Upper lobe of left lung (tissue), 6 donors: ENCODE measurements at regions not wholly inside any gene's neighbourhood (a gene's known extent, or its start where the extent isn't known, plus 50 kb on each side); places are given as distances from the start of the nearest gene placed in this dataset.

Source experiments
- ATAC-seq, 2 donors: fragments of 200-7000 bp; cut with Tn5 transposase; one replicate each; pipeline ENCODE4 v1.9.1; 2022; ENCODE audit warnings: mild to moderate bottlenecking in 2 of 2, moderate library complexity in 2 of 2; ENCODE audit not compliant: low FRiP score in 2 of 2
- DNase-seq, 2 donors: peaks; one replicate each; pipeline ENCODE4 v3.0.0-alpha.2; 2019 to 2020
- H3K27ac ChIP-seq, 4 donors: fragments of 200-600 bp; sonication (generic); one replicate each; pipeline ENCODE4 v1.5.1; 2016 to 2019
- H3K27me3 ChIP-seq, 4 donors: fragments of 200-600 bp; sonication (generic); one replicate each; pipeline ENCODE4 v1.5.1; 2017 to 2019
- H3K36me3 ChIP-seq, 4 donors: fragments of 200-600 bp; sonication (generic); one replicate each; pipeline ENCODE4 v1.5.1; 2016 to 2019
- H3K4me1 ChIP-seq, 4 donors: fragments of 200-600 bp; sonication (generic); one replicate each; pipeline ENCODE4 v1.5.1; 2018 to 2019
- H3K4me3 ChIP-seq, 4 donors: fragments of 200-600 bp; sonication (generic); one replicate each; pipeline ENCODE4 v1.5.1; 2017 to 2019; ENCODE audit warnings: mild to moderate bottlenecking in 2 of 4, moderate library complexity in 1 of 4
- H3K9me3 ChIP-seq, 4 donors: fragments of 200-600 bp; sonication (generic); one replicate each; pipeline ENCODE4 v1.5.1; 2018 to 2019
- CTCF ChIP-seq, 6 experiments: fragments of 450-650 bp in 4 of 6; fragments of 200-600 bp in 2 of 6; sonication (generic) in 2 of 6; IDR thresholded peaks; one replicate each; pipeline ENCODE4 v1.5.1; 2016 to 2019; ENCODE audit warnings: antibody characterized with exemption in 6 of 6
- EP300 ChIP-seq, 4 donors: sonication (generic); formaldehyde crosslinking; IDR thresholded peaks; one replicate each; pipeline ENCODE4 v1.5.1; 2017; ENCODE audit warnings: antibody characterized with exemption in 4 of 4, control low read depth in 2 of 4
- POLR2A ChIP-seq, 4 donors: fragments of 450-650 bp; IDR thresholded peaks; one replicate each; pipeline ENCODE4 v1.5.1; 2016 to 2017; ENCODE audit warnings: antibody characterized with exemption in 4 of 4, mild to moderate bottlenecking in 2 of 4
- POLR2AphosphoS5 ChIP-seq, 2 donors: sonication (generic); formaldehyde crosslinking; IDR thresholded peaks; one replicate each; pipeline ENCODE4 v1.5.1; 2017; ENCODE audit warnings: antibody characterized with exemption in 2 of 2
- WGBS, 2 donors: methylation state at CpG; one replicate each; pipeline ENCODE4 v1.1.5; 2017 to 2018; 5-methylcytosine and 5-hydroxymethylcytosine counted together
- donor health status: DM: no; HTN: no; CAD: no; lungs with moderate emphysema.
- donor health status: DM: no; HTN: yes; CAD: no; lungs with severe emphysema.

- TF ChIP-seq POLR2A (IDR thresholded peaks at IDR 0.05) (no peak), EP300 (IDR thresholded peaks at IDR 0.05) (no peak), CTCF (IDR thresholded peaks at IDR 0.05) (no peak), POLR2AphosphoS5 (IDR thresholded peaks at IDR 0.05) (no peak)
- Histone ChIP-seq H3K4me1 (no peaks in the 10 kb centered on the region), H3K9me3 (no peaks in the 10 kb centered on the region), H3K27ac (no peak overlapping the region), H3K36me3 (no peaks in the 10 kb centered on the region), H3K4me3 (no peak overlapping the region), H3K27me3 (no peaks in the 10 kb centered on the region)
- DNase-seq: no peak
- no peak for ATAC-seq
- 58 to 91% methylated on average over 2 of the region's 2 CpGs for WGBS, 2 donors
Observed at GRCh38 chr3:22685597-22685996, 517.5 kb upstream of the UBE2E2 start.

- no peaks in the 10 kb centered on the region for H3K9me3 ChIP-seq
- TF ChIP-seq POLR2A (IDR thresholded peaks at IDR 0.05): no peak
- no peak for ATAC-seq
- no peak for DNase-seq
- no peaks in the 10 kb centered on the region for H3K4me1 ChIP-seq
- no peaks in the 10 kb centered on the region for H3K36me3 ChIP-seq
- H3K4me3 ChIP-seq: no peak overlapping the region
- no peaks in the 10 kb centered on the region for H3K27me3 ChIP-seq
- H3K27ac ChIP-seq: no peak overlapping the region
- WGBS, 2 donors: 81 to 95% methylated on average over 2 of the region's 2 CpGs
Observed at GRCh38 chr3:22691407-22691806, 511.7 kb upstream of the UBE2E2 start.

GRCh38 chr3:22691856-22692628, 511.1 kb upstream of the UBE2E2 start:
- TF ChIP-seq CTCF (IDR thresholded peaks at IDR 0.05) (no peak), EP300 (IDR thresholded peaks at IDR 0.05) (no peak), POLR2AphosphoS5 (IDR thresholded peaks at IDR 0.05) (no peak)
- H3K4me3 ChIP-seq: no peak overlapping the region
- no peaks in the 10 kb centered on the region for H3K9me3 ChIP-seq
- 66 to 71% methylated on average over 5 of the region's 5 CpGs for WGBS, 2 donors
- no peak overlapping the region for H3K27ac ChIP-seq
- ATAC-seq (no peak), DNase-seq (no peak)
- H3K4me1 ChIP-seq: no peaks in the 10 kb centered on the region
- no peaks in the 10 kb centered on the region for H3K27me3 ChIP-seq
- no peaks in the 10 kb centered on the region for H3K36me3 ChIP-seq

GRCh38 chr3:22700876-22701275, 502.3 kb upstream of the UBE2E2 start:
- TF ChIP-seq EP300 (IDR thresholded peaks at IDR 0.05) (no peak), CTCF (IDR thresholded peaks at IDR 0.05) (no peak)
- no peaks in the 10 kb centered on the region for H3K9me3 ChIP-seq
- ATAC-seq (no peak), DNase-seq (no peak)
- no peaks in the 10 kb centered on the region for H3K4me1 ChIP-seq
- no peak overlapping the region for H3K4me3 ChIP-seq
- no peaks in the 10 kb centered on the region for H3K27me3 ChIP-seq
- H3K36me3 ChIP-seq: no peaks in the 10 kb centered on the region
- H3K27ac ChIP-seq: no peak overlapping the region

- no peak overlapping the region for H3K4me3 ChIP-seq
- H3K27ac ChIP-seq: no peak overlapping the region
- TF ChIP-seq POLR2A (IDR thresholded peaks at IDR 0.05) (no peak), EP300 (IDR thresholded peaks at IDR 0.05) (no peak), CTCF (IDR thresholded peaks at IDR 0.05) (no peak), POLR2AphosphoS5 (IDR thresholded peaks at IDR 0.05) (no peak)
- H3K27me3 ChIP-seq: no peaks in the 10 kb centered on the region
- no peaks in the 10 kb centered on the region for H3K36me3 ChIP-seq
- H3K4me1 ChIP-seq: no peaks in the 10 kb centered on the region
- no peak for ATAC-seq
- 56 to 77% methylated on average over 3 of the region's 3 CpGs for WGBS, 2 donors
- no peak for DNase-seq
- H3K9me3 ChIP-seq: peaks cover 0 to 8% (median 3%) of the 10 kb centered on the region in 4 donors
Observed at GRCh38 chr3:22704166-22704565, 499.0 kb upstream of the UBE2E2 start.
